Ovary (tissue), 3 donors: ENCODE measurements at regions not wholly inside any gene's neighbourhood (a gene's known extent, or its start where the extent isn't known, plus 50 kb on each side); places are given as distances from the start of the nearest gene placed in this dataset.

ENCODE experiments used
- CTCF ChIP-seq, 3 donors: fragments of 450-650 bp in 2 of 3; fragments of 200-600 bp in 1 of 3; IDR thresholded peaks; one replicate each; pipeline versions ENCODE4 v1.5.1 to v1.8.0; 2016 to 2022; ENCODE audit warnings: antibody characterized with exemption in 3 of 3, mild to moderate bottlenecking in 1 of 3
- EP300 ChIP-seq: sonication (generic); formaldehyde crosslinking; IDR thresholded peaks from one replicate; pipeline ENCODE4 v1.6.1; 2017; ENCODE audit warnings: antibody characterized with exemption
- POLR2A ChIP-seq: fragments of 450-650 bp; IDR thresholded peaks from one replicate; pipeline ENCODE4 v1.6.1; 2017; ENCODE audit warnings: antibody characterized with exemption, mild to moderate bottlenecking, moderate library complexity
- donor health status: DM: no; HTN: no; CAD: no.

- TF ChIP-seq POLR2A (no peak), CTCF (IDR thresholded peaks at IDR 0.05) (no peak), EP300 (no peak)
These were observed 1445.6 kb downstream of the SI start for GRCh38 chr3:163632722-163633121.
